ENCODE measurements at regions not wholly inside any gene's neighbourhood (a gene's known extent, or its start where the extent isn't known, plus 50 kb on each side); places are given as distances from the start of the nearest gene placed in this dataset.
"Not testable (repeated sequence)": the region's sequence is repeated elsewhere in the genome, so short reads cannot be mapped to it uniquely, and the experiment has no call there.

DNA sequence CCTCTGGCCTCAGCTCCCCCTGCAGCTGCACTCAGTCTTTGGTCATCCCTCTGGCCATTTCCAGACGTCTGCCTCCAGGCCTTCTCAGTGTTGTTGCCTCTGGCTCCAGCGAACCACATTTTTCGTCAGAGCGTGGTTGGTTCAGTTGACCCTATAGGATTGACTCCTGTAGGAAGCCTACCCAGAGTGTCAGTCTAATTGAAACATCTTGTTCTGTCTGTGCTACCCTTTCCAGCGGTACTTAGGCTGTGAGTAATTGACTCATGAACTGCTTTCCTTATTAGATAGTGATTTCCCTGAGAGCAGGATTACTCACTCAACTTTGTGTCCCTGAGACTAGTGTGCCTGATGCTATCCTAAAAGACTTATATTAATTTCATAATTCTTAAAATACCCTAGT lies 373.2 kb downstream of the ATP23 start:
- H3K36me3 ChIP-seq (ENCODE audit: control insufficient read depth, insufficient read depth, low read length) = no peaks in the 10 kb centered on the region
- no peak for DNase-seq (ENCODE audit: low read depth)
- H3K4me3 ChIP-seq (ENCODE audit: low read depth, low read length) = no peak overlapping the region
- H3K27me3 ChIP-seq (ENCODE audit: control insufficient read depth, insufficient read depth, low read length) = no peaks in the 10 kb centered on the region
- TF ChIP-seq, protein P1, sequence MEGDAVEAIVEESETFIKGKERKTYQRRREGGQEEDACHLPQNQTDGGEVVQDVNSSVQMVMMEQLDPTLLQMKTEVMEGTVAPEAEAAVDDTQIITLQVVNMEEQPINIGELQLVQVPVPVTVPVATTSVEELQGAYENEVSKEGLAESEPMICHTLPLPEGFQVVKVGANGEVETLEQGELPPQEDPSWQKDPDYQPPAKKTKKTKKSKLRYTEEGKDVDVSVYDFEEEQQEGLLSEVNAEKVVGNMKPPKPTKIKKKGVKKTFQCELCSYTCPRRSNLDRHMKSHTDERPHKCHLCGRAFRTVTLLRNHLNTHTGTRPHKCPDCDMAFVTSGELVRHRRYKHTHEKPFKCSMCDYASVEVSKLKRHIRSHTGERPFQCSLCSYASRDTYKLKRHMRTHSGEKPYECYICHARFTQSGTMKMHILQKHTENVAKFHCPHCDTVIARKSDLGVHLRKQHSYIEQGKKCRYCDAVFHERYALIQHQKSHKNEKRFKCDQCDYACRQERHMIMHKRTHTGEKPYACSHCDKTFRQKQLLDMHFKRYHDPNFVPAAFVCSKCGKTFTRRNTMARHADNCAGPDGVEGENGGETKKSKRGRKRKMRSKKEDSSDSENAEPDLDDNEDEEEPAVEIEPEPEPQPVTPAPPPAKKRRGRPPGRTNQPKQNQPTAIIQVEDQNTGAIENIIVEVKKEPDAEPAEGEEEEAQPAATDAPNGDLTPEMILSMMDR (IDR thresholded peaks at IDR 0.05; ENCODE audit: insufficient read depth, low read length, poor library complexity, severe bottlenecking) = no peak

- H3K36me3 ChIP-seq (ENCODE audit: control insufficient read depth, insufficient read depth, low read length) = no peaks in the 10 kb centered on the region
- no peaks in the 10 kb centered on the region for H3K27me3 ChIP-seq (ENCODE audit: control insufficient read depth, insufficient read depth, low read length)
- no peak overlapping the region for H3K4me3 ChIP-seq (ENCODE audit: low read depth, low read length)
- TF ChIP-seq, protein P1 (IDR thresholded peaks at IDR 0.05; ENCODE audit: insufficient read depth, low read length, poor library complexity, severe bottlenecking) = no peak
- DNase-seq (ENCODE audit: low read depth) = no peak
Measured at GRCh38 chr12:58316926-58317325, 375.6 kb downstream of the ATP23 start.

DNA sequence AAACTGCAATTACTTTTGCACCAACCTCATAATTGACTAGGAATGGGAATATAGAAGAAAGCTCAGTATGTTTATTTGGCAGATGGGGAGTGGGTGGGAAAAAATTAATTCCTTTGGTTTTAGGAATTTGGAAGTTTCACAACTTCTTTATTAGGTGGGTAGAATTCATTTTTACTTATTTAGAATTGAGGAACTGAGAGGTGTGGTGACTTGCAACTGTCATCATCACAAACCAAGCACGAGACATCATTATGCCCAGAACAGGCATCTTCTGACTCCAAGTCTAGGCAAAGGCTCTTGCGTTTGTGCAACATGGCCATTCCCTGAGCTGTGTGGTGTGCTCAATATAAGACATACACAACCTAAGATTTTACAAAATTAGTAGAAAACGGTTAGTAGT lies 380.0 kb downstream of the ATP23 start:
- no peaks in the 10 kb centered on the region for H3K27me3 ChIP-seq (ENCODE audit: control insufficient read depth, insufficient read depth, low read length)
- no peak for DNase-seq (ENCODE audit: low read depth)
- no peaks in the 10 kb centered on the region for H3K36me3 ChIP-seq (ENCODE audit: control insufficient read depth, insufficient read depth, low read length)
- H3K4me3 ChIP-seq (ENCODE audit: low read depth, low read length) = no peak overlapping the region
- TF ChIP-seq, protein P1 (IDR thresholded peaks at IDR 0.05; ENCODE audit: insufficient read depth, low read length, poor library complexity, severe bottlenecking) = no peak

GRCh38 chr12:58323676-58324075 lies 382.3 kb downstream of the ATP23 start:
- TF ChIP-seq, protein P1 (IDR thresholded peaks at IDR 0.05; ENCODE audit: insufficient read depth, low read length, poor library complexity, severe bottlenecking) = no peak
- Histone ChIP-seq H3K36me3 (ENCODE audit: control insufficient read depth, insufficient read depth, low read length) (no peaks in the 10 kb centered on the region), H3K4me3 (ENCODE audit: low read depth, low read length) (no peak overlapping the region), H3K27me3 (ENCODE audit: control insufficient read depth, insufficient read depth, low read length) (no peaks in the 10 kb centered on the region)
- DNase-seq (ENCODE audit: low read depth) = no peak

DNA sequence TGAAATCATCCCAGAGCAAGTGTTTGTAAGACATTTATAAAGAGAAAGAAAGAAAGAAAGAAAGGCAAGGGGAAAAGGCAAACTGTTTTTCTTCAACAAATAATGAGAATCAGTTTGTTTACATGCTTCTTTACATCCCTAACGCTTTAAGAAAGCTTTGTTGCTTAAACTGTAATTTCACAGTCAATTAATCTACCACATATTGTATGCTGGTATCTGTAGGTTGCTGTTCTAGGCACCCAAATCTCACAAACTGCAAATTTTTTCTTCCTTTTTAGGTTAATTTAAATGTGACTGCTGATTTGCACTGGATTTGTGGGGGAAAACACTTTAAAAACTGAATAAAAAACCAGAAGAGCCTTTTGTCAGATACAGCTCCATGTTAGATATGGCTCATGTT lies 384.2 kb downstream of the ATP23 start:
- TF ChIP-seq, protein P1 (IDR thresholded peaks at IDR 0.05; ENCODE audit: insufficient read depth, low read length, poor library complexity, severe bottlenecking) = no peak
- H3K27me3 ChIP-seq (ENCODE audit: control insufficient read depth, insufficient read depth, low read length) = no peaks in the 10 kb centered on the region

DNA sequence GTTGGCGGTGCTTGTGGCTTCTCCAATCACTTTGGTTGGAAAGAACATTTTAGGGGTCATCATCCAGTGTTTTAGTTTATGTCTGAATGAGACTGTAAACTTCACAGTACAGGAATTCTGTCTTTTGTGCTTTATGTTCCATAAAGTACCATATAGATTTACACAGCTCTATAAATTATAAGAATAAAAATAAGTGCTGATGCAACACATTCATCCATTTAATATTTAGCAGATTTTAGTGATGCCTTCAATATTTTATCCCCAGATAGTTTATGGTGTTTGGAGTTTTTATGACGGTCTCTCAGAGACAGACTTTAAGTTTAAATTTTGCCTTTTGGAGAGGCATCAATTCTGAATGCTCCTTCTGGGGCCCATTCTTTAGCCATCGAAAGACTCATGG lies 385.2 kb downstream of the ATP23 start:
- no peaks in the 10 kb centered on the region for H3K27me3 ChIP-seq (ENCODE audit: control insufficient read depth, insufficient read depth, low read length)
- H3K36me3 ChIP-seq (ENCODE audit: control insufficient read depth, insufficient read depth, low read length) = no peaks in the 10 kb centered on the region
- no peak overlapping the region for H3K4me3 ChIP-seq (ENCODE audit: low read depth, low read length)
- TF ChIP-seq, protein P1 (IDR thresholded peaks at IDR 0.05; ENCODE audit: insufficient read depth, low read length, poor library complexity, severe bottlenecking) = no peak
- DNase-seq (ENCODE audit: low read depth) = no peak

More for the DNA sequence above, 384.2 kb downstream of the ATP23 start:
- Histone ChIP-seq H3K4me3 (ENCODE audit: low read depth, low read length) (no peak overlapping the region), H3K36me3 (ENCODE audit: control insufficient read depth, insufficient read depth, low read length) (no peaks in the 10 kb centered on the region)
- DNase-seq (ENCODE audit: low read depth) = no peak

- DNase-seq (ENCODE audit: low read depth) = peak; percentile 79
- H3K4me3 ChIP-seq (ENCODE audit: low read depth, low read length); H3K27me3 ChIP-seq (ENCODE audit: control insufficient read depth, insufficient read depth, low read length); H3K36me3 ChIP-seq (ENCODE audit: control insufficient read depth, insufficient read depth, low read length): not testable (repeated sequence)
Measured at GRCh38 chr12:58336581-58337242, 395.3 kb downstream of the ATP23 start.

- H3K36me3 ChIP-seq (ENCODE audit: control insufficient read depth, insufficient read depth, low read length); H3K27me3 ChIP-seq (ENCODE audit: control insufficient read depth, insufficient read depth, low read length); H3K4me3 ChIP-seq (ENCODE audit: low read depth, low read length); DNase-seq (ENCODE audit: low read depth): not testable (repeated sequence)
Measured at GRCh38 chr12:58337539-58337938, 396.2 kb downstream of the ATP23 start.

Measured in kidney epithelial cell (primary cell).